ENCODE measurements at regions not wholly inside any gene's neighbourhood (a gene's known extent, or its start where the extent isn't known, plus 50 kb on each side); places are given as distances from the start of the nearest gene placed in this dataset.
"Not testable (repeated sequence)": the region's sequence is repeated elsewhere in the genome, so short reads cannot be mapped to it uniquely, and the experiment has no call there.

- DNase-seq = no peak
Observed at GRCh38 chr6:137970368-137970767, 103.3 kb downstream of the TNFAIP3 start.

- DNase-seq = no peak
Observed at GRCh38 chr6:137973201-137973600, 106.1 kb downstream of the TNFAIP3 start.

GRCh38 chr6:137975188-137975940 is 108.3 kb downstream of the TNFAIP3 start:
- no peak for DNase-seq

- DNase-seq = no peak
Observed at GRCh38 chr6:137976430-137976829, 109.4 kb downstream of the TNFAIP3 start.

GRCh38 chr6:137977206-137977605 is 110.1 kb downstream of the TNFAIP3 start:
- DNase-seq = no peak

GRCh38 chr6:137977814-137978213 is 110.8 kb downstream of the TNFAIP3 start:
- DNase-seq = no peak

- DNase-seq = no peak
Observed at GRCh38 chr6:137978252-137978896, 111.3 kb downstream of the TNFAIP3 start.

GRCh38 chr6:137979263-137979662 is 112.2 kb downstream of the TNFAIP3 start:
- not testable (repeated sequence) for DNase-seq

GRCh38 chr6:137980777-137981176 is 113.7 kb downstream of the TNFAIP3 start:
- DNase-seq = no peak

GRCh38 chr6:137981758-137982157 is 114.7 kb downstream of the TNFAIP3 start:
- DNase-seq = no peak

GRCh38 chr6:137982418-137983189 is 115.5 kb downstream of the TNFAIP3 start:
- DNase-seq = no peak

GRCh38 chr6:137983269-137983668 is 116.2 kb downstream of the TNFAIP3 start:
- no peak for DNase-seq

- DNase-seq = no peak
Observed at GRCh38 chr6:137989664-137990063, 117.6 kb downstream of the PERP start.

- no peak for DNase-seq
Observed at GRCh38 chr6:137995371-137995770, 111.8 kb downstream of the PERP start.

GRCh38 chr6:137998461-137999019 is 108.7 kb downstream of the PERP start:
- no peak for DNase-seq

GRCh38 chr6:137999815-138000214 is 107.4 kb downstream of the PERP start:
- no peak for DNase-seq

- no peak for DNase-seq
Observed at GRCh38 chr6:138000941-138001340, 106.3 kb downstream of the PERP start.

- DNase-seq = peak; percentile 34
Observed at GRCh38 chr6:138001750-138002349, 105.4 kb downstream of the PERP start.

GRCh38 chr6:138004430-138005287 is 102.6 kb downstream of the PERP start:
- DNase-seq = peak; percentile 11

- no peak for DNase-seq
Observed at GRCh38 chr6:138005846-138006245, 101.4 kb downstream of the PERP start.

GRCh38 chr6:138007014-138007472 is 100.2 kb downstream of the PERP start:
- DNase-seq = peak; percentile 14

GRCh38 chr6:138008791-138009190 is 98.4 kb downstream of the PERP start:
- DNase-seq = no peak

Measured in NCI-H774 (cell line).